WTC11 (cell line): ENCODE measurements at regions not wholly inside any gene's neighbourhood (a gene's known extent, or its start where the extent isn't known, plus 50 kb on each side); places are given as distances from the start of the nearest gene placed in this dataset.

Experiments
- ATAC-seq: fragments of 200-7000 bp; cut with Tn5 transposase; 2 replicates; pipeline ENCODE4 v1.10.0; 2021; ENCODE audit warnings: mild to moderate bottlenecking, moderate library complexity
- CTCF ChIA-PET: fragments of 300-600 bp; sonication (Branson Sonifier 250); formaldehyde crosslinking; loops from one replicate; lab custom pipeline; 2021; ENCODE audit warnings: antibody characterized with exemption; lab: Charles Lee
- POLR2A ChIA-PET: fragments of 350-600 bp; sonication (Branson Sonifier 250); formaldehyde crosslinking; loops from one replicate; lab custom pipeline; 2021; ENCODE audit warnings: antibody characterized with exemption; lab: Charles Lee
- DNase-seq: peaks from one replicate; pipeline ENCODE4 v3.0.0; 2021; ENCODE audit warnings: low spot score
- H3K27ac Mint-ChIP-seq: 2 replicates; pipeline ENCODE4 v1.8.0; 2021; ENCODE audit warnings: mixed read lengths
- H3K27me3 Mint-ChIP-seq: 2 replicates; pipeline ENCODE4 v1.8.0; 2021; ENCODE audit warnings: low read depth, mild to moderate bottlenecking, moderate library complexity, mixed read lengths
- H3K36me3 Mint-ChIP-seq: 2 replicates; pipeline ENCODE4 v1.8.0; 2021; ENCODE audit warnings: mixed read lengths
- H3K4me1 Mint-ChIP-seq: 2 replicates; pipeline ENCODE4 v1.8.0; 2022; ENCODE audit warnings: mixed read lengths
- H3K4me3 Mint-ChIP-seq: 2 replicates; pipeline ENCODE4 v1.8.0; 2021; ENCODE audit warnings: mild to moderate bottlenecking, moderate library complexity, mixed read lengths
- H3K9me3 Mint-ChIP-seq: 2 replicates; pipeline ENCODE4 v1.8.0; 2021; ENCODE audit warnings: mixed read lengths
- CBFB ChIP-seq: sonication (generic); formaldehyde crosslinking; IDR thresholded peaks from 2 replicates; pipeline ENCODE4 v1.8.1; 2022; ENCODE audit warnings: mild to moderate bottlenecking, low read depth, missing genetic modification reagents
- CTCF ChIP-seq: fragments of 200-600 bp; IDR thresholded peaks from 2 replicates; pipeline ENCODE4 v1.8.0; 2022; ENCODE audit warnings: antibody characterized with exemption
- FOXP4 ChIP-seq: sonication (generic); formaldehyde crosslinking; IDR thresholded peaks from 2 replicates; pipeline ENCODE4 v1.8.0; 2022; ENCODE audit warnings: mild to moderate bottlenecking, missing genetic modification reagents
- GTF2I ChIP-seq: fragments of 250-450 bp; sonication (Bioruptor Pico); conservative IDR thresholded peaks from 2 replicates; pipeline ENCODE4 v1.4.0; 2021; ENCODE audit warnings: mild to moderate bottlenecking
- HMGXB4 ChIP-seq: sonication (generic); formaldehyde crosslinking; IDR thresholded peaks from 2 replicates; pipeline ENCODE4 v1.8.1; 2023; ENCODE audit warnings: mild to moderate bottlenecking, moderate library complexity, missing genetic modification reagents
- IRF2 ChIP-seq: sonication (generic); formaldehyde crosslinking; IDR thresholded peaks from 2 replicates; pipeline ENCODE4 v1.8.0; 2022; ENCODE audit warnings: low read depth, missing genetic modification reagents, borderline replicate concordance
- JUN ChIP-seq: sonication (generic); formaldehyde crosslinking; IDR thresholded peaks from 2 replicates; pipeline ENCODE4 v1.8.0; 2023; ENCODE audit warnings: mild to moderate bottlenecking, missing genetic modification reagents
- KAT7 ChIP-seq: sonication (generic); formaldehyde crosslinking; IDR thresholded peaks from 2 replicates; pipeline ENCODE4 v1.8.1; 2023; ENCODE audit warnings: missing genetic modification reagents, mild to moderate bottlenecking, borderline replicate concordance
- MYBL2 ChIP-seq: sonication (generic); formaldehyde crosslinking; IDR thresholded peaks from 2 replicates; pipeline ENCODE4 v1.8.1; 2023; ENCODE audit warnings: mild to moderate bottlenecking, moderate library complexity, missing genetic modification reagents
- NFE2L1 ChIP-seq: sonication (generic); formaldehyde crosslinking; IDR thresholded peaks from 2 replicates; pipeline ENCODE4 v1.8.1; 2023; ENCODE audit warnings: missing genetic modification reagents
- NR1H2 ChIP-seq: sonication (generic); formaldehyde crosslinking; IDR thresholded peaks from 2 replicates; pipeline ENCODE4 v1.9.0; 2021; ENCODE audit warnings: mild to moderate bottlenecking, moderate library complexity, missing genetic modification reagents
- NR3C1 ChIP-seq: sonication (generic); formaldehyde crosslinking; conservative IDR thresholded peaks from 2 replicates; pipeline ENCODE4 v1.8.1; 2023; ENCODE audit warnings: low read depth, mild to moderate bottlenecking, missing genetic modification reagents
- SOX15 ChIP-seq: fragments of 250-450 bp; sonication (Bioruptor Pico); IDR thresholded peaks from 2 replicates; pipeline ENCODE4 v1.9.0; 2021; ENCODE audit warnings: mild to moderate bottlenecking
- SP1 ChIP-seq: sonication (generic); formaldehyde crosslinking; conservative IDR thresholded peaks from 2 replicates; pipeline ENCODE4 v1.8.1; 2022; ENCODE audit warnings: missing genetic modification reagents
- ZNF396 ChIP-seq: fragments of 250-450 bp; sonication (Bioruptor Pico); IDR thresholded peaks from 2 replicates; pipeline ENCODE4 v1.8.0; 2021; ENCODE audit warnings: mild to moderate bottlenecking, moderate library complexity, borderline replicate concordance
- ZNF416 ChIP-seq: fragments of 250-450 bp; sonication (Bioruptor Pico); IDR thresholded peaks from 2 replicates; pipeline ENCODE4 v1.9.0; 2021; ENCODE audit warnings: mild to moderate bottlenecking, inconsistent platforms
- ZNF512 ChIP-seq: sonication (generic); formaldehyde crosslinking; IDR thresholded peaks from 2 replicates; pipeline ENCODE4 v1.8.1; 2022; ENCODE audit warnings: missing genetic modification reagents, borderline replicate concordance
- ZNF532 ChIP-seq: fragments of 250-450 bp; sonication (Bioruptor Pico); IDR thresholded peaks from 2 replicates; pipeline ENCODE4 v1.9.0; 2021; ENCODE audit warnings: mild to moderate bottlenecking, borderline replicate concordance
- ZSCAN18 ChIP-seq: fragments of 250-450 bp; sonication (Bioruptor Pico); IDR thresholded peaks from 2 replicates; pipeline ENCODE4 v2.1.2; 2022; ENCODE audit warnings: mild to moderate bottlenecking, moderate library complexity
- TF ChIP-seq, protein P1 (sequence below): fragments of 250-450 bp; sonication (Bioruptor Pico); conservative IDR thresholded peaks from 2 replicates; pipeline ENCODE4 v1.9.0; 2021; ENCODE audit warnings: mild to moderate bottlenecking
- TF ChIP-seq, protein P2 (sequence below): sonication (generic); formaldehyde crosslinking; IDR thresholded peaks from 2 replicates; pipeline ENCODE4 v1.8.0; 2022; ENCODE audit warnings: mild to moderate bottlenecking, missing genetic modification reagents

GRCh38 chr18:78579449-78579848 is 400.2 kb upstream of the SALL3 start (continued):
- TF ChIP-seq ZNF512: no peak
- TF ChIP-seq NR1H2 (CRISPR knock-in tag): no peak
- no peak for TF ChIP-seq ZSCAN18 (CRISPR knock-in tag)
- TF ChIP-seq, protein P1, sequence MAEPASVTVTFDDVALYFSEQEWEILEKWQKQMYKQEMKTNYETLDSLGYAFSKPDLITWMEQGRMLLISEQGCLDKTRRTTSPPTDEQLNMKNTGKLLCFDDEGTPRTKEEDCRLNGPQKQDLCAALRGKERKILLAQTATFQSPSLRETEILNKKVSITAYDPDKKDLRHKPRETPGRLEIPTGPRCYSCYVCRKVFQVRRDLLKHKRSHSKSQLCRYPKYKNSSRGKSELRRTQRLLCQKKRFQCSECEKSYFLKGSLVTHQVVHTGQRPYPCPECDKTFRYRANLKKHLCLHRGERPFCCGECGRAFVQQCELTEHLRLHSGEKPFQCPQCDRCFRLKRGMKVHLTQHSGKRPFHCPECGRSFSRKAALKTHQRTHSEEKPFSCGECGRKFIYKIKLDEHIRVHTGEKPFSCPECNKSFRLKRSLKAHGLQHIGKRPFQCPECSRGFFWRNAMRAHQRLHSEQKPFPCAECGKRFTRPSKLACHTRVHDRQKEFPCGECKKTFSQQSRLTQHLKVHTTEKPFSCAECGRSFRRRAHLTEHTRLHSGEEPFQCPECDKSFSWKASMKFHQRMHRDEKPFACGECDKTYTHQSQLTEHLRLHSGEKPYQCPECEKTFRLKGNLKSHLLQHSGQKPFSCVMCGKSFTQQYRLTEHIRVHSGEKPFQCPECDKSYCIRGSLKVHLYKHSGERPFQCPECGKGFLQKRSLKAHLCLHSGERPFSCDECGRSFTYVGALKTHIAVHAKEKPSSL: no peak
- TF ChIP-seq ZNF532: no peak
- TF ChIP-seq ZNF416 (CRISPR knock-in tag): no peak
- no peak for TF ChIP-seq SOX15
- no peak for TF ChIP-seq ZNF396 (CRISPR knock-in tag)

- no peaks in the 10 kb centered on the region for H3K4me1 Mint-ChIP-seq
- POLR2A ChIA-PET: no interaction called here
- no peak for TF ChIP-seq CBFB (CRISPR knock-in tag)
- TF ChIP-seq KAT7: no peak
- no peak for TF ChIP-seq MYBL2 (CRISPR knock-in tag)
- no peak for TF ChIP-seq NFE2L1 (CRISPR knock-in tag)
- no peak for TF ChIP-seq SP1 (CRISPR knock-in tag)
- no peak for TF ChIP-seq HMGXB4
- no peak for TF ChIP-seq JUN (CRISPR knock-in tag)
- no peak for TF ChIP-seq GTF2I (CRISPR knock-in tag)
- no peak for TF ChIP-seq FOXP4 (CRISPR knock-in tag)
- TF ChIP-seq, protein P2, sequence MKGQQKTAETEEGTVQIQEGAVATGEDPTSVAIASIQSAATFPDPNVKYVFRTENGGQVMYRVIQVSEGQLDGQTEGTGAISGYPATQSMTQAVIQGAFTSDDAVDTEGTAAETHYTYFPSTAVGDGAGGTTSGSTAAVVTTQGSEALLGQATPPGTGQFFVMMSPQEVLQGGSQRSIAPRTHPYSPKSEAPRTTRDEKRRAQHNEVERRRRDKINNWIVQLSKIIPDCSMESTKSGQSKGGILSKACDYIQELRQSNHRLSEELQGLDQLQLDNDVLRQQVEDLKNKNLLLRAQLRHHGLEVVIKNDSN: no peak
- TF ChIP-seq CTCF: no peak
- TF ChIP-seq NR3C1: no peak
- TF ChIP-seq IRF2 (CRISPR knock-in tag): no peak
- H3K27ac Mint-ChIP-seq: no peak overlapping the region
- no peak overlapping the region for H3K4me3 Mint-ChIP-seq
- CTCF ChIA-PET: interaction anchor here (1.2 kb wide), 1 partner anchor 10 kb away, joined by 4 read pairs; no protein-coding TSS in a partner anchor
- peaks cover 8% of the 10 kb centered on the region; the same call in 1 of the 2 replicates for H3K27me3 Mint-ChIP-seq
- H3K36me3 Mint-ChIP-seq: peaks cover 31% of the 10 kb centered on the region
- H3K9me3 Mint-ChIP-seq: peaks cover 44% of the 10 kb centered on the region
- ATAC-seq (no peak), DNase-seq (no peak)
Observed at GRCh38 chr18:78579854-78580577, 399.6 kb upstream of the SALL3 start.
